ENCODE measurements at regions not wholly inside any gene's neighbourhood (a gene's known extent, or its start where the extent isn't known, plus 50 kb on each side); places are given as distances from the start of the nearest gene placed in this dataset.

- Mint-ChIP-seq H3K36me3 (ENCODE audit: unreplicated experiment) (no peaks in the 10 kb centered on the region), H3K27ac (ENCODE audit: unreplicated experiment) (no peak overlapping the region), H3K9me3 (ENCODE audit: unreplicated experiment) (no peaks in the 10 kb centered on the region), H3K4me1 (ENCODE audit: unreplicated experiment) (peaks cover 14% of the 10 kb centered on the region), H3K4me3 (ENCODE audit: unreplicated experiment) (no peak overlapping the region), H3K27me3 (ENCODE audit: unreplicated experiment) (peaks cover 69% of the 10 kb centered on the region)
- no peak for TF ChIP-seq CTCF (IDR thresholded peaks at IDR 0.05)
- no peak for DNase-seq (ENCODE audit: extremely low spot score, unreplicated experiment)
Observed at GRCh38 chr3:72247645-72248388, 462.9 kb upstream of the PROK2 start.

- Mint-ChIP-seq H3K36me3 (ENCODE audit: unreplicated experiment) (no peaks in the 10 kb centered on the region), H3K27me3 (ENCODE audit: unreplicated experiment) (peaks cover 65% of the 10 kb centered on the region), H3K4me3 (ENCODE audit: unreplicated experiment) (no peak overlapping the region), H3K4me1 (ENCODE audit: unreplicated experiment) (peaks cover 21% of the 10 kb centered on the region), H3K27ac (ENCODE audit: unreplicated experiment) (no peak overlapping the region), H3K9me3 (ENCODE audit: unreplicated experiment) (no peaks in the 10 kb centered on the region)
- DNase-seq (ENCODE audit: extremely low spot score, unreplicated experiment), result no peak
- no peak for TF ChIP-seq CTCF (IDR thresholded peaks at IDR 0.05)
Observed at GRCh38 chr3:72247126-72247525, 462.2 kb upstream of the PROK2 start.

- no peaks in the 10 kb centered on the region for H3K36me3 Mint-ChIP-seq (ENCODE audit: unreplicated experiment)
- TF ChIP-seq CTCF (IDR thresholded peaks at IDR 0.05), result no peak
- H3K9me3 Mint-ChIP-seq (ENCODE audit: unreplicated experiment), result no peaks in the 10 kb centered on the region
- H3K4me3 Mint-ChIP-seq (ENCODE audit: unreplicated experiment), result no peak overlapping the region
- no peak overlapping the region for H3K27ac Mint-ChIP-seq (ENCODE audit: unreplicated experiment)
- DNase-seq (ENCODE audit: extremely low spot score, unreplicated experiment), result no peak
- H3K27me3 Mint-ChIP-seq (ENCODE audit: unreplicated experiment), result peaks cover 60% of the 10 kb centered on the region
- peaks cover 21% of the 10 kb centered on the region for H3K4me1 Mint-ChIP-seq (ENCODE audit: unreplicated experiment)
Observed at GRCh38 chr3:72246685-72247084, 461.7 kb upstream of the PROK2 start.

GRCh38 chr3:72245183-72245811, 460.3 kb upstream of the PROK2 start:
- peaks cover 21% of the 10 kb centered on the region for H3K4me1 Mint-ChIP-seq (ENCODE audit: unreplicated experiment)
- no peaks in the 10 kb centered on the region for H3K36me3 Mint-ChIP-seq (ENCODE audit: unreplicated experiment)
- DNase-seq (ENCODE audit: extremely low spot score, unreplicated experiment), result no peak
- no peak overlapping the region for H3K4me3 Mint-ChIP-seq (ENCODE audit: unreplicated experiment)
- no peaks in the 10 kb centered on the region for H3K9me3 Mint-ChIP-seq (ENCODE audit: unreplicated experiment)
- H3K27me3 Mint-ChIP-seq (ENCODE audit: unreplicated experiment), result peaks cover 48% of the 10 kb centered on the region
- TF ChIP-seq CTCF (IDR thresholded peaks at IDR 0.05), result no peak
- no peak overlapping the region for H3K27ac Mint-ChIP-seq (ENCODE audit: unreplicated experiment)

- Mint-ChIP-seq H3K4me1 (ENCODE audit: unreplicated experiment) (peaks cover 21% of the 10 kb centered on the region), H3K9me3 (ENCODE audit: unreplicated experiment) (no peaks in the 10 kb centered on the region), H3K27me3 (ENCODE audit: unreplicated experiment) (peaks cover 40% of the 10 kb centered on the region), H3K27ac (ENCODE audit: unreplicated experiment) (no peak overlapping the region), H3K36me3 (ENCODE audit: unreplicated experiment) (no peaks in the 10 kb centered on the region), H3K4me3 (ENCODE audit: unreplicated experiment) (no peak overlapping the region)
- DNase-seq (ENCODE audit: extremely low spot score, unreplicated experiment), result no peak
- TF ChIP-seq CTCF (IDR thresholded peaks at IDR 0.05), result no peak
Observed at GRCh38 chr3:72244396-72244795, 459.4 kb upstream of the PROK2 start.

Data from osteocyte (in vitro differentiated cells).